Endodermal cell (in vitro differentiated cells): ENCODE measurements at regions not wholly inside any gene's neighbourhood (a gene's known extent, or its start where the extent isn't known, plus 50 kb on each side); places are given as distances from the start of the nearest gene placed in this dataset.

Experiments
- DNase-seq: peaks from one replicate; pipeline ENCODE4 v3.0.0-alpha.2; 2017
- H3K27ac ChIP-seq: 2 replicates; pipeline ENCODE4 v1.5.1; 2013; ENCODE audit warnings: mild to moderate bottlenecking, low read depth, low read length, moderate library complexity
- H3K27me3 ChIP-seq: 2 replicates; pipeline ENCODE4 v1.6.1; 2013; ENCODE audit warnings: mild to moderate bottlenecking, low read length, moderate library complexity; ENCODE audit not compliant: insufficient read depth, control insufficient read depth, poor library complexity, severe bottlenecking
- H3K36me3 ChIP-seq: 2 replicates; pipeline ENCODE4 v1.7.0; 2013; ENCODE audit warnings: mild to moderate bottlenecking, low read length, moderate library complexity; ENCODE audit not compliant: control insufficient read depth, insufficient read depth
- H3K4me1 ChIP-seq: one replicate; pipeline ENCODE4 v1.7.0; 2013; ENCODE audit warnings: low read length; ENCODE audit not compliant: control insufficient read depth, insufficient read depth
- H3K4me3 ChIP-seq: 2 replicates; pipeline ENCODE4 v1.5.1; 2013; ENCODE audit warnings: mild to moderate bottlenecking, low read length, moderate library complexity
- H3K9ac ChIP-seq: 2 replicates; pipeline ENCODE4 v1.6.1; 2013; ENCODE audit warnings: mild to moderate bottlenecking, low read length, moderate library complexity; ENCODE audit not compliant: poor library complexity, severe bottlenecking; ENCODE audit errors: extremely low read depth
- H3K9me3 ChIP-seq: 2 replicates; pipeline ENCODE4 v1.6.1; 2013; ENCODE audit warnings: mild to moderate bottlenecking, low read length, moderate library complexity; ENCODE audit not compliant: control insufficient read depth
- H3K27ac Mint-ChIP-seq: 2 replicates; pipeline ENCODE4 v1.8.0; 2020; ENCODE audit warnings: mixed read lengths
- H3K27me3 Mint-ChIP-seq: 2 replicates; pipeline ENCODE4 v1.8.0; 2021; ENCODE audit warnings: mild to moderate bottlenecking, mixed read lengths; ENCODE audit not compliant: insufficient read depth
- H3K36me3 Mint-ChIP-seq: 2 replicates; pipeline ENCODE4 v1.8.0; 2020; ENCODE audit warnings: low read depth, mixed read lengths
- H3K4me1 Mint-ChIP-seq: 2 replicates; pipeline ENCODE4 v1.8.0; 2020; ENCODE audit warnings: mixed read lengths
- H3K4me3 Mint-ChIP-seq: 2 replicates; pipeline ENCODE4 v1.8.0; 2020; ENCODE audit warnings: mild to moderate bottlenecking, moderate library complexity, mixed read lengths
- H3K9me3 Mint-ChIP-seq: 2 replicates; pipeline ENCODE4 v1.8.0; 2020; ENCODE audit warnings: mild to moderate bottlenecking, mixed read lengths
- WGBS, 2 experiments: methylation state at CpG; one replicate each; pipeline versions ENCODE4 v1.1.5 to v1.1.7; 2013; ENCODE audit warnings: missing lambda C conversion rate in 2 of 2, mixed read lengths in 1 of 2; ENCODE audit not compliant: insufficient coverage in 1 of 2, insufficient read length in 1 of 2; 5-methylcytosine and 5-hydroxymethylcytosine counted together
- TF ChIP-seq, protein P1 (sequence below): fragments of 200-600 bp; sonication (generic); conservative IDR thresholded peaks from 2 replicates; pipeline ENCODE4 v1.5.0; 2021; ENCODE audit warnings: antibody characterized with exemption, mild to moderate bottlenecking

GRCh38 chr16:58801838-58802237 is 67.7 kb upstream of the GOT2 start:
- no peak overlapping the region for H3K27ac ChIP-seq
- H3K27ac Mint-ChIP-seq, result no peak overlapping the region
- H3K9me3 Mint-ChIP-seq, result peaks cover 49% of the 10 kb centered on the region
- H3K36me3 Mint-ChIP-seq, result no peaks in the 10 kb centered on the region
- H3K36me3 ChIP-seq, result no peaks in the 10 kb centered on the region
- no peak overlapping the region for H3K4me3 Mint-ChIP-seq
- no peak overlapping the region for H3K4me3 ChIP-seq
- H3K4me1 Mint-ChIP-seq, result no peaks in the 10 kb centered on the region
- 56 to 80% methylated on average over 1 of the region's 1 CpG for WGBS, 2 experiments
- no peak overlapping the region for H3K9ac ChIP-seq
- H3K4me1 ChIP-seq, result no peaks in the 10 kb centered on the region
- no peak for DNase-seq
- no peaks in the 10 kb centered on the region for H3K27me3 ChIP-seq
- H3K9me3 ChIP-seq, result peaks cover 28% of the 10 kb centered on the region
- TF ChIP-seq, protein P1, sequence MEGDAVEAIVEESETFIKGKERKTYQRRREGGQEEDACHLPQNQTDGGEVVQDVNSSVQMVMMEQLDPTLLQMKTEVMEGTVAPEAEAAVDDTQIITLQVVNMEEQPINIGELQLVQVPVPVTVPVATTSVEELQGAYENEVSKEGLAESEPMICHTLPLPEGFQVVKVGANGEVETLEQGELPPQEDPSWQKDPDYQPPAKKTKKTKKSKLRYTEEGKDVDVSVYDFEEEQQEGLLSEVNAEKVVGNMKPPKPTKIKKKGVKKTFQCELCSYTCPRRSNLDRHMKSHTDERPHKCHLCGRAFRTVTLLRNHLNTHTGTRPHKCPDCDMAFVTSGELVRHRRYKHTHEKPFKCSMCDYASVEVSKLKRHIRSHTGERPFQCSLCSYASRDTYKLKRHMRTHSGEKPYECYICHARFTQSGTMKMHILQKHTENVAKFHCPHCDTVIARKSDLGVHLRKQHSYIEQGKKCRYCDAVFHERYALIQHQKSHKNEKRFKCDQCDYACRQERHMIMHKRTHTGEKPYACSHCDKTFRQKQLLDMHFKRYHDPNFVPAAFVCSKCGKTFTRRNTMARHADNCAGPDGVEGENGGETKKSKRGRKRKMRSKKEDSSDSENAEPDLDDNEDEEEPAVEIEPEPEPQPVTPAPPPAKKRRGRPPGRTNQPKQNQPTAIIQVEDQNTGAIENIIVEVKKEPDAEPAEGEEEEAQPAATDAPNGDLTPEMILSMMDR, result no peak
- no peaks in the 10 kb centered on the region for H3K27me3 Mint-ChIP-seq

DNA sequence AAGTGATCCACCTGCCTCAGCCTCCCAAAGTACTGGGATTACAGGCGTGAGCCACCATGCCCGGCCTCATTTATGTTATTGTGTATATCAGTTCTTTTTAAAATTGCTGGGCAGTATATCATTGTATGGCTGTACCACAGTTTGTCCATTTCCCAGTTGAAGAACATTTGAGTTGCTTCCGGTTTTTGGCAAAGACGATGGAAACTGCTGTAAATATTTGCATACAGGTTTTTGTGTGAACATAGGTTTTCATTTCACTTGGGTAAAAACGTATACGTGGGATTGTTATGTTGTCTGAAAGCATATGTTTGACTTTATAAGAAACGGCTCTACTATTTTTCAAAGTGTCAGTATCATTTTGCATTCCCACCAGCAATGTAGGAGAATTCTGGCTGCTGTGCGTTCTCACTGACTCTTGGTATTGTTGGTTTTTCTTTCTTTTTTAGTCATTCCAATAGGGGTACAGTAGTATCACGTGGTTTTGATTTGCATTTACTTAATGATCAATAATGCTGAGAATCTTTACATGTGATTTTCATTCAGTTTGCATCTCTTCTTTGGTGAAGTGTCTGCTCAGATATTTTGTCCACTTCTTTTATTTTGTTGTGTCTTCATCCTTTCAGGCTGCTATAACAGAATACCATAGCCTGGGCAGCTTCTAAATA is 63.2 kb upstream of the GOT2 start:
- no peak overlapping the region for H3K27ac ChIP-seq
- H3K4me1 Mint-ChIP-seq, result no peaks in the 10 kb centered on the region
- TF ChIP-seq, protein P1, result no peak
- H3K9me3 Mint-ChIP-seq, result peaks cover 21% of the 10 kb centered on the region
- no peaks in the 10 kb centered on the region for H3K36me3 ChIP-seq
- DNase-seq, result no peak
- H3K4me3 ChIP-seq, result no peak overlapping the region
- H3K4me1 ChIP-seq, result no peaks in the 10 kb centered on the region
- WGBS, 2 experiments, result 94 to 97% methylated on average over 8 to 9 of the region's 9 CpGs
- no peaks in the 10 kb centered on the region for H3K36me3 Mint-ChIP-seq
- no peak overlapping the region for H3K9ac ChIP-seq
- H3K27ac Mint-ChIP-seq, result no peak overlapping the region
- H3K27me3 Mint-ChIP-seq, result no peaks in the 10 kb centered on the region
- no peak overlapping the region for H3K4me3 Mint-ChIP-seq
- no peaks in the 10 kb centered on the region for H3K27me3 ChIP-seq
- H3K9me3 ChIP-seq, result peaks cover 5% of the 10 kb centered on the region

DNA sequence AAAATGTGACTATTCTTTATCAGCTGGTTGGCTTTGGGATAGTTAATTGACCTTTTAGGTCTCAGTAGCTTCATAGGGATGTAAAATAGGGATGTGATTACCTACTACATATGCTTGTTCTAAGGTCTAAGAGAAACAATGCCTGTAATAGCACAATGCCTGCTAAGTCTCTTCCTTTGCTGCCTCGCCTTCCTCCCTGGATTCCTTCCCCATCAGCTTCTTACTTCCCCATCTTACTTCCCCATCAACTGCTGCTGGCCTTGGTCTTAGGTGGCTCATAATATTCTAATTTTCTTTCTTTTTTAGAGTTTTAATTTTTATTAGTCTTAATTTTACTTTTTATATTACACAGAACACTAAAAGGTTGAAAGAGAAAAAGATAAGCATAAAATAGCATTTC is 59.2 kb upstream of the GOT2 start:
- Mint-ChIP-seq H3K9me3 (no peaks in the 10 kb centered on the region), H3K4me1 (no peaks in the 10 kb centered on the region), H3K27me3 (no peaks in the 10 kb centered on the region), H3K27ac (no peak overlapping the region), H3K36me3 (no peaks in the 10 kb centered on the region), H3K4me3 (no peak overlapping the region)
- Histone ChIP-seq H3K4me1 (no peaks in the 10 kb centered on the region), H3K27ac (no peak overlapping the region), H3K9me3 (no peaks in the 10 kb centered on the region), H3K27me3 (no peaks in the 10 kb centered on the region), H3K36me3 (no peaks in the 10 kb centered on the region), H3K4me3 (no peak overlapping the region), H3K9ac (no peak overlapping the region)
- TF ChIP-seq, protein P1, result no peak
- no peak for DNase-seq
- WGBS, 2 experiments, result 88 to 100% methylated on average over 1 of the region's 1 CpG
